ENCODE measurements at regions not wholly inside any gene's neighbourhood (a gene's known extent, or its start where the extent isn't known, plus 50 kb on each side); places are given as distances from the start of the nearest gene placed in this dataset.

DNA sequence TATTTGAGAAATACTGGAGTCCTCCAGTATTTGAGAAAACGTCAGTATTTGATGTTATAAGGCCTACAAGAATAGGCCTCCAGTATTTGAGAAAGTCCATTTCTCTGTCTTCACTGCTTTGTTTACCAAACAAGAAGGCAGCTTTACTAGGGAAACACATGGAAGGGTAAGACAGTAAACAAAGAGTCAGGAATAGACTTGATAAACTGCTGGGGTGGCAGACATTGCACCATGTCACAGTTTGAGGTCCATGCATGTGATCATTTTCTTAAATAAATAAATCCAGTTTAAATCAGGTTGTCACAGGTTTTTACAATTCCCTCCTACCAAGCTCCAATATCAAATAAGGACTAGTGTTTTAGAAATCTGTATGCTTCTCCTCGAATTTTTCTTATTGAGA lies 1431.0 kb upstream of the SPRY2 start:
- Mint-ChIP-seq H3K9me3 (ENCODE audit: insufficient read depth) (peaks cover 2% of the 10 kb centered on the region), H3K27ac (no peak overlapping the region), H3K4me1 (no peaks in the 10 kb centered on the region), H3K4me3 (no peak overlapping the region), H3K27me3 (no peaks in the 10 kb centered on the region)
- H3K9me3 ChIP-seq (ENCODE audit: control extremely low read depth in 1 of 3, control insufficient read depth in 2 of 3, insufficient read depth in 1 of 3, low read length in 2 of 3): no peaks in the 10 kb centered on the region
- no peaks in the 10 kb centered on the region for H3K4me1 ChIP-seq (ENCODE audit: control insufficient read depth in 2 of 2, insufficient read depth in 2 of 2, low read length in 2 of 2)
- no peaks in the 10 kb centered on the region for H3K36me3 ChIP-seq (replicated peaks in 1 of 2; ENCODE audit: control extremely low read depth in 1 of 2, control insufficient read depth in 1 of 2, extremely low read depth in 1 of 2, insufficient read depth in 2 of 2, low read length in 1 of 2)
- DNase-seq (no peak), ATAC-seq (ENCODE audit: low read depth) (no peak)
- H3K27ac ChIP-seq (ENCODE audit: low read length in 2 of 2): no peak overlapping the region
- no peaks in the 10 kb centered on the region for H3K79me2 ChIP-seq (ENCODE audit: control insufficient read depth, insufficient read depth, low read length)
- intact Hi-C loops (cut with micrococcal nuclease): no loop called here
- no peaks in the 10 kb centered on the region for H4K20me1 ChIP-seq (ENCODE audit: control insufficient read depth, insufficient read depth, low read length, poor library complexity, severe bottlenecking)
- POLR2A ChIA-PET: no interaction called here
- no peak overlapping the region for H3K9ac ChIP-seq (ENCODE audit: low read length)
- H3K4me3 ChIP-seq (ENCODE audit: control extremely low read depth in 1 of 5, extremely low read depth in 1 of 5, insufficient read depth in 1 of 5, low read depth in 2 of 5, low read length in 4 of 5): no peak overlapping the region
- H3K27me3 ChIP-seq (replicated peaks in 1 of 4; ENCODE audit: control extremely low read depth in 1 of 4, control insufficient read depth in 3 of 4, insufficient read depth in 4 of 4, low read length in 3 of 4): no peaks in the 10 kb centered on the region
- H2AFZ ChIP-seq (ENCODE audit: insufficient read depth, low read depth, low read length, poor library complexity, severe bottlenecking): no peak overlapping the region
- no CpG with 5 or more reads among the region's 2 CpGs for WGBS (ENCODE audit: insufficient coverage)
- CTCF ChIA-PET: no interaction called here
- TF ChIP-seq EZH2 (IDR thresholded peaks at IDR 0.05; ENCODE audit: borderline replicate concordance, insufficient read depth, low read depth, low read length, poor library complexity, severe bottlenecking): no peak
- no peak overlapping the region for H3K4me2 ChIP-seq (replicated peaks; ENCODE audit: low read depth, low read length, poor library complexity, severe bottlenecking)

DNA sequence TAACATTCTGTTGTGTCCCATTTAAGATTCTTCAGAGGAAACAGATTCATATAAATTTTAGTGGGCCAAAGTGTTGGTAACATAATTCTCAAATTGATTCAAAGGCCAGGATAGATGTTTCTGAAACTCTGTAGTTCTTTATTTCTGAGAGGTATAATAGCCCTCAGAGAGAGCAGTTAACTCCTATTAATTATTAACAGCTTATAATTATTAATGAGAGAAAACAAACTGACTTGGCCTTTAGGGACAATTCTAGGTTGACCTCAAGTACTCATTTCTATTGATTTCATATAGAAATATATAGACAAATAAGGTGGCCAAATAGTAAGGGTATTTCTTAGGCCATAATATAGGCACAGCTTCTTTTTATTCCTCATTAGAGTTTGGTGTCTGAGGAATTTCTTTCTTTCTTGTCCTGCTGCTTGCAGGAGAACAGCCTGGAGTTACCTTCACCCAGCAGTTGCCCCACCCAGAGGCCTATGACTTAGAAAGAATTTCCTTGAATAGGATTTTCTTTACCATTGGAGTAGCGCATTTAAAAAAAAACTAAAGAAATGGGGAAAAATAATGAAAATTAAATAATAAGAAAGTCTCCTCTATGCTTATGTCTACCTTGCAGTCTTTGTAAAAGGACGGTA lies 1430.1 kb upstream of the SPRY2 start:
- intact Hi-C loops (cut with micrococcal nuclease): no loop called here
- no peak overlapping the region for H3K27ac ChIP-seq (ENCODE audit: low read length in 2 of 2)
- H3K4me3 ChIP-seq (ENCODE audit: control extremely low read depth in 1 of 5, extremely low read depth in 1 of 5, insufficient read depth in 1 of 5, low read depth in 2 of 5, low read length in 4 of 5): no peak overlapping the region
- H3K27ac Mint-ChIP-seq: no peak overlapping the region
- no peak overlapping the region for H2AFZ ChIP-seq (ENCODE audit: insufficient read depth, low read depth, low read length, poor library complexity, severe bottlenecking)
- ATAC-seq (ENCODE audit: low read depth) (no peak), DNase-seq (no peak)
- POLR2A ChIA-PET: no interaction called here
- no peaks in the 10 kb centered on the region for H3K27me3 Mint-ChIP-seq
- WGBS (ENCODE audit: insufficient coverage): no CpG with 5 or more reads among the region's 2 CpGs
- no peaks in the 10 kb centered on the region for H3K4me1 ChIP-seq (ENCODE audit: control insufficient read depth in 2 of 2, insufficient read depth in 2 of 2, low read length in 2 of 2)
- peaks cover 2% of the 10 kb centered on the region for H3K9me3 Mint-ChIP-seq (ENCODE audit: insufficient read depth)
- CTCF ChIA-PET: no interaction called here
- no peaks in the 10 kb centered on the region for H3K9me3 ChIP-seq (ENCODE audit: control extremely low read depth in 1 of 3, control insufficient read depth in 2 of 3, insufficient read depth in 1 of 3, low read length in 2 of 3)
- no peaks in the 10 kb centered on the region for H3K36me3 ChIP-seq (replicated peaks in 1 of 2; ENCODE audit: control extremely low read depth in 1 of 2, control insufficient read depth in 1 of 2, extremely low read depth in 1 of 2, insufficient read depth in 2 of 2, low read length in 1 of 2)
- H3K4me3 Mint-ChIP-seq: no peak overlapping the region
- no peak overlapping the region for H3K4me2 ChIP-seq (replicated peaks; ENCODE audit: low read depth, low read length, poor library complexity, severe bottlenecking)
- H3K4me1 Mint-ChIP-seq: no peaks in the 10 kb centered on the region
- no peaks in the 10 kb centered on the region for H3K79me2 ChIP-seq (ENCODE audit: control insufficient read depth, insufficient read depth, low read length)
- TF ChIP-seq, protein P1, sequence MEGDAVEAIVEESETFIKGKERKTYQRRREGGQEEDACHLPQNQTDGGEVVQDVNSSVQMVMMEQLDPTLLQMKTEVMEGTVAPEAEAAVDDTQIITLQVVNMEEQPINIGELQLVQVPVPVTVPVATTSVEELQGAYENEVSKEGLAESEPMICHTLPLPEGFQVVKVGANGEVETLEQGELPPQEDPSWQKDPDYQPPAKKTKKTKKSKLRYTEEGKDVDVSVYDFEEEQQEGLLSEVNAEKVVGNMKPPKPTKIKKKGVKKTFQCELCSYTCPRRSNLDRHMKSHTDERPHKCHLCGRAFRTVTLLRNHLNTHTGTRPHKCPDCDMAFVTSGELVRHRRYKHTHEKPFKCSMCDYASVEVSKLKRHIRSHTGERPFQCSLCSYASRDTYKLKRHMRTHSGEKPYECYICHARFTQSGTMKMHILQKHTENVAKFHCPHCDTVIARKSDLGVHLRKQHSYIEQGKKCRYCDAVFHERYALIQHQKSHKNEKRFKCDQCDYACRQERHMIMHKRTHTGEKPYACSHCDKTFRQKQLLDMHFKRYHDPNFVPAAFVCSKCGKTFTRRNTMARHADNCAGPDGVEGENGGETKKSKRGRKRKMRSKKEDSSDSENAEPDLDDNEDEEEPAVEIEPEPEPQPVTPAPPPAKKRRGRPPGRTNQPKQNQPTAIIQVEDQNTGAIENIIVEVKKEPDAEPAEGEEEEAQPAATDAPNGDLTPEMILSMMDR (IDR thresholded peaks at IDR 0.05): no peak
- TF ChIP-seq EZH2 (IDR thresholded peaks at IDR 0.05; ENCODE audit: borderline replicate concordance, insufficient read depth, low read depth, low read length, poor library complexity, severe bottlenecking): no peak
- H3K9ac ChIP-seq (ENCODE audit: low read length): no peak overlapping the region
- no peaks in the 10 kb centered on the region for H3K27me3 ChIP-seq (replicated peaks in 1 of 4; ENCODE audit: control extremely low read depth in 1 of 4, control insufficient read depth in 3 of 4, insufficient read depth in 4 of 4, low read length in 3 of 4)
- H4K20me1 ChIP-seq (ENCODE audit: control insufficient read depth, insufficient read depth, low read length, poor library complexity, severe bottlenecking): no peaks in the 10 kb centered on the region
